OCI-LY3 (cell line): ENCODE measurements at regions not wholly inside any gene's neighbourhood (a gene's known extent, or its start where the extent isn't known, plus 50 kb on each side); places are given as distances from the start of the nearest gene placed in this dataset.

ENCODE experiments used
- EZH2phosphoT487 ChIP-seq: fragments of 200-600 bp; shearing (Covaris generic); IDR thresholded peaks from 2 replicates; pipeline ENCODE4 v1.6.1; 2018; ENCODE audit warnings: antibody characterized with exemption, mixed run types, low read depth
- TF ChIP-seq, protein P1 (sequence below): fragments of 200-600, 300-600 bp; sonication (generic); IDR thresholded peaks from 2 replicates; pipeline ENCODE4 v1.5.1; 2014; ENCODE audit warnings: antibody characterized with exemption, low read length, low read depth

DNA sequence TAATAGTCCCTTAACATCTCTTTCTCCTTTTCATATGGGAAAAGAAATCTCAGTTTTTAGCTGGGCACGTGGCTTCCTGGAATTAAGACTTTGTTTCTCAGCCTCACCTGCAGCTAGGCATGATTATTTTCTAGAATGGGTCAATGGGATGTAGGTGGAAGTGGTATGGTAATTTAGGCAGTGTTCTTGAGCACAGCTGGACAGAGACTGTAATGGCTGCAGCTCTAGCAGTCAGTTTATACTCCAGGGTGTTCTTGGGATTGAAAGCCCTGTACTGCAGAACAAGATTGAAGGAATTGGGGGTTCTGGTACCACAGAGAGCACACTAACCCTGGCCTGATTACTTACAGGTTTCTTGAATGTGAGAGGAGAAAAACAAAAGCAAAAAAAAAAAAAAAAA lies 455.9 kb upstream of the ZNF608 start:
- TF ChIP-seq, protein P1, sequence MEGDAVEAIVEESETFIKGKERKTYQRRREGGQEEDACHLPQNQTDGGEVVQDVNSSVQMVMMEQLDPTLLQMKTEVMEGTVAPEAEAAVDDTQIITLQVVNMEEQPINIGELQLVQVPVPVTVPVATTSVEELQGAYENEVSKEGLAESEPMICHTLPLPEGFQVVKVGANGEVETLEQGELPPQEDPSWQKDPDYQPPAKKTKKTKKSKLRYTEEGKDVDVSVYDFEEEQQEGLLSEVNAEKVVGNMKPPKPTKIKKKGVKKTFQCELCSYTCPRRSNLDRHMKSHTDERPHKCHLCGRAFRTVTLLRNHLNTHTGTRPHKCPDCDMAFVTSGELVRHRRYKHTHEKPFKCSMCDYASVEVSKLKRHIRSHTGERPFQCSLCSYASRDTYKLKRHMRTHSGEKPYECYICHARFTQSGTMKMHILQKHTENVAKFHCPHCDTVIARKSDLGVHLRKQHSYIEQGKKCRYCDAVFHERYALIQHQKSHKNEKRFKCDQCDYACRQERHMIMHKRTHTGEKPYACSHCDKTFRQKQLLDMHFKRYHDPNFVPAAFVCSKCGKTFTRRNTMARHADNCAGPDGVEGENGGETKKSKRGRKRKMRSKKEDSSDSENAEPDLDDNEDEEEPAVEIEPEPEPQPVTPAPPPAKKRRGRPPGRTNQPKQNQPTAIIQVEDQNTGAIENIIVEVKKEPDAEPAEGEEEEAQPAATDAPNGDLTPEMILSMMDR, result no peak
- no peak for TF ChIP-seq EZH2phosphoT487
